Liver (tissue), 3 donors: ENCODE measurements at regions not wholly inside any gene's neighbourhood (a gene's known extent, or its start where the extent isn't known, plus 50 kb on each side); places are given as distances from the start of the nearest gene placed in this dataset.

Experiments
- CTCF ChIP-seq: fragments of 150-350 bp; IDR thresholded peaks from 2 replicates; pipeline ENCODE4 v1.5.1; 2017; ENCODE audit warnings: improper control_type of control experiment, low read depth, low read length; ENCODE audit not compliant: missing input control
- MAX ChIP-seq: IDR thresholded peaks from 2 replicates; pipeline ENCODE4 v1.6.1; 2016; ENCODE audit warnings: antibody characterized with exemption
- TAF1 ChIP-seq: conservative IDR thresholded peaks from 2 replicates; pipeline ENCODE4 v1.6.1; 2016; ENCODE audit warnings: antibody characterized with exemption, mild to moderate bottlenecking
- YY1 ChIP-seq: IDR thresholded peaks from 2 replicates; pipeline ENCODE4 v1.6.1; 2016; ENCODE audit warnings: antibody characterized with exemption, mild to moderate bottlenecking
- donor health status: healthy.
- donor health status: healthy.

GRCh38 chr5:161138751-161139455 lies 286.9 kb upstream of the ATP10B start:
- TF ChIP-seq TAF1 = no peak
- TF ChIP-seq YY1 = no peak
- no peak for TF ChIP-seq CTCF
- TF ChIP-seq MAX = no peak
